DOHH2 (cell line): ENCODE measurements at regions not wholly inside any gene's neighbourhood (a gene's known extent, or its start where the extent isn't known, plus 50 kb on each side); places are given as distances from the start of the nearest gene placed in this dataset.

ENCODE experiments used
- H3F3A ChIP-seq: fragments of 200-600 bp; sonication (generic), shearing (Covaris generic); 2 replicates; pipeline ENCODE4 v1.6.0; 2016; ENCODE audit warnings: antibody characterized with exemption, mild to moderate bottlenecking; ENCODE audit not compliant: control insufficient read depth, insufficient read depth
- H3K27ac ChIP-seq: fragments of 200-600 bp; sonication (generic); 2 replicates; pipeline ENCODE4 v1.5.1; 2014; ENCODE audit warnings: low read depth, mild to moderate bottlenecking, low read length, moderate library complexity
- H3K27me3 ChIP-seq: fragments of 200-600 bp; sonication (generic); 2 replicates; pipeline ENCODE4 v1.6.1; 2014; ENCODE audit warnings: mild to moderate bottlenecking, low read length, mixed read lengths; ENCODE audit not compliant: control insufficient read depth
- H3K36me3 ChIP-seq: fragments of 200-600 bp; sonication (generic); 2 replicates; pipeline ENCODE4 v1.6.1; 2014; ENCODE audit warnings: mild to moderate bottlenecking, low read length, moderate library complexity, mixed read lengths; ENCODE audit not compliant: control insufficient read depth
- H3K4me1 ChIP-seq: fragments of 200-600 bp; sonication (generic); 2 replicates; pipeline ENCODE4 v1.6.1; 2014; ENCODE audit warnings: mild to moderate bottlenecking, low read length, mixed read lengths; ENCODE audit not compliant: control insufficient read depth
- H3K4me2 ChIP-seq: fragments of 200-600 bp; sonication (generic); 2 replicates; pipeline ENCODE4 v1.6.0; 2014; ENCODE audit warnings: mild to moderate bottlenecking, low read length, moderate library complexity
- H3K4me3 ChIP-seq: fragments of 200-600 bp; sonication (generic); 2 replicates; pipeline ENCODE4 v1.5.1; 2014; ENCODE audit warnings: mild to moderate bottlenecking, low read length, mixed read lengths
- H3K79me2 ChIP-seq: fragments of 200-600 bp; sonication (generic); 2 replicates; pipeline ENCODE4 v1.6.1; 2014; ENCODE audit warnings: mild to moderate bottlenecking, low read length, mixed read lengths; ENCODE audit not compliant: control insufficient read depth
- H3K9me2 ChIP-seq: fragments of 200-600 bp; sonication (generic); replicated peaks from 2 replicates; pipeline ENCODE4 v1.6.1; 2014; ENCODE audit warnings: mild to moderate bottlenecking, low read length, mixed read lengths; ENCODE audit not compliant: control insufficient read depth
- H3K9me3 ChIP-seq: fragments of 200-600 bp; sonication (generic); 2 replicates; pipeline ENCODE4 v1.6.1; 2014; ENCODE audit warnings: antibody characterized with exemption, low read length, mixed read lengths; ENCODE audit not compliant: control insufficient read depth, insufficient read depth
- H4K20me1 ChIP-seq: fragments of 200-600 bp; sonication (generic); 2 replicates; pipeline ENCODE4 v1.6.0; 2014; ENCODE audit warnings: low read depth, mild to moderate bottlenecking, antibody characterized with exemption, low read length, moderate library complexity; ENCODE audit not compliant: control insufficient read depth, insufficient read depth
- CTCF ChIP-seq: fragments of 200-600 bp; sonication (generic); IDR thresholded peaks from one replicate; pipeline ENCODE4 v1.5.1; 2014; ENCODE audit warnings: antibody characterized with exemption, mild to moderate bottlenecking, low read depth, low read length; ENCODE audit not compliant: poor library complexity, severe bottlenecking
- EZH2phosphoT487 ChIP-seq: fragments of 200-600 bp; sonication (generic); IDR thresholded peaks from 2 replicates; pipeline ENCODE4 v1.6.1; 2017; ENCODE audit warnings: borderline replicate concordance, mild to moderate bottlenecking, antibody characterized with exemption, low read length, moderate library complexity, mixed read lengths

- H3K4me3 ChIP-seq, result no peak overlapping the region
- H3K4me2 ChIP-seq, result no peak overlapping the region
- no peaks in the 10 kb centered on the region for H3K9me3 ChIP-seq
- H3K36me3 ChIP-seq, result no peaks in the 10 kb centered on the region
- no peak overlapping the region for H3K27ac ChIP-seq
- no peaks in the 10 kb centered on the region for H3K9me2 ChIP-seq
- H3K4me1 ChIP-seq, result 0 out of 2 replicates have a peak, but pooled peaks cover 2% of the 10 kb centered on the region
- H3K27me3 ChIP-seq, result no peaks in the 10 kb centered on the region
- H3K79me2 ChIP-seq, result no peaks in the 10 kb centered on the region
- no peaks in the 10 kb centered on the region for H3F3A ChIP-seq
- TF ChIP-seq CTCF (no peak), EZH2phosphoT487 (no peak)
- H4K20me1 ChIP-seq, result no peaks in the 10 kb centered on the region
These were observed 464.8 kb upstream of the RGS6 start for GRCh38 chr14:71467361-71467811.

GRCh38 chr14:71468701-71469100 lies 463.5 kb upstream of the RGS6 start:
- Histone ChIP-seq H3F3A (no peaks in the 10 kb centered on the region), H3K79me2 (no peaks in the 10 kb centered on the region), H3K36me3 (no peaks in the 10 kb centered on the region), H3K9me3 (no peaks in the 10 kb centered on the region), H3K4me1 (0 out of 2 replicates have a peak, but pooled peaks cover 3% of the 10 kb centered on the region), H3K4me3 (no peak overlapping the region), H3K27me3 (no peaks in the 10 kb centered on the region), H4K20me1 (no peaks in the 10 kb centered on the region), H3K27ac (no peak overlapping the region), H3K9me2 (no peaks in the 10 kb centered on the region), H3K4me2 (no peak overlapping the region)
- TF ChIP-seq CTCF (no peak), EZH2phosphoT487 (no peak)

- no peaks in the 10 kb centered on the region for H3K27me3 ChIP-seq
- TF ChIP-seq CTCF, result no peak
- no peak for TF ChIP-seq EZH2phosphoT487
- H4K20me1 ChIP-seq, result no peaks in the 10 kb centered on the region
- no peak overlapping the region for H3K27ac ChIP-seq
- H3K9me3 ChIP-seq, result no peaks in the 10 kb centered on the region
- H3F3A ChIP-seq, result no peaks in the 10 kb centered on the region
- H3K36me3 ChIP-seq, result no peaks in the 10 kb centered on the region
- H3K4me3 ChIP-seq, result no peak overlapping the region
- H3K9me2 ChIP-seq, result no peaks in the 10 kb centered on the region
- H3K4me2 ChIP-seq, result no peak overlapping the region
- 0 out of 2 replicates have a peak, but pooled peaks cover 3% of the 10 kb centered on the region for H3K4me1 ChIP-seq
- no peaks in the 10 kb centered on the region for H3K79me2 ChIP-seq
These were observed 462.4 kb upstream of the RGS6 start for GRCh38 chr14:71469643-71470335.
